ENCODE measurements at regions not wholly inside any gene's neighbourhood (a gene's known extent, or its start where the extent isn't known, plus 50 kb on each side); places are given as distances from the start of the nearest gene placed in this dataset.

- DNase-seq, result no peak
Measured at GRCh38 chr4:13316354-13316753, 167.8 kb downstream of the RAB28 start.

DNA sequence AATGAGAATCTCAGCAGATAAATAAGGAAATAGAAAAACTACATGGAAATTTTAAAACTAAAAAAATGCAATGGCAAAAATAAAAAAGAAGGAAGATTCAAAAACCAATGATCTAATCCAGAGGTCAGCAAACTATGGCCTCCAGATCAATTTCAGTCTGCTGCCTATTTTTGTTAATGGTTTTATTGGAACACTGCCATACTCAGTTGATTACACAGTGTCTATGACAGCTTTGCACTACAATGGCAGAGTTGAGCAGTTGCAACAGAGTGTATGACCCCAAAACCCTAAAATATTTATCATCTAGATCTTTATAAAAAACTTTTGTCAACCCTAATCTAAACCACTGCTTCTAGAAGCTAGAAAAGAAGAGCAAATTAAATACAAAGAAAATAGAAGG, 170.3 kb downstream of the RAB28 start:
- DNase-seq, result no peak

DNA sequence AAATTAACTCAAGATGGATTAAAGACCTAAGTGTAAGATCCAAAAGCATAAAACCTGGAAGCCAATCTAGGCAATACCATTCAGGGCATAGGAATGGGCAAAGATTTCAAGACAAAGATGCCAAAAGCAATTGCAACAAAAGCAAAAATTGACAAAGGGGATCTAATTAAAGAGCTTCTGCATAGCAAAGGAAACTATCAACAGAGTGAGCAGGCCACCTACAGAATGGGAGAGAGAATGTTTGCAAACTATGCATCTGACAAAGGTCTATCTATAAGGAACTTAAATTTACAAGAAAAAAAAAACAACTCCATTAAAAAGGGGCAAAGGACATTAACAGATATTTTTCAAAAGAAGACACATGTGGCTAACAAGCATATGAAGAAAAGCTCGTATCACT, 171.9 kb downstream of the RAB28 start:
- no peak for DNase-seq

DNA sequence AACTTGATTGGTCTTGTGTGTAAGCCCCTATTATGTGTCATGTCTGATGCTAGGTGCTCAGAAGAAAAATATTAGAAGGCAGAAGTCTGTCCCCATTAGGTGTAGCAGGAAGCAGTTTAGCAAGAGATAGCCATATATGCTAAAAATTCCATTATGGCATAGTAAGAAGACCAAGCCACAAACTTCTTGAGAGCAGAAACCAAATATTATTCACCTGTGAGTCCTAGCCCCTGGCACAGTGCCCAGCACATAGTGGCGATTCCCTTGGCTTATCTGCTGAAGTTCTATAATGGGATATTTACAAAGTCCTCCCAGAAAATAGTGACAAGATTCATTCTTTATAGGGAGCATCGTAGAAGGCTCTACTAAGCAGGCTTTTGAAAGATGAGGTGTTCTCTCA, 174.4 kb downstream of the RAB28 start:
- no peak for DNase-seq

DNA sequence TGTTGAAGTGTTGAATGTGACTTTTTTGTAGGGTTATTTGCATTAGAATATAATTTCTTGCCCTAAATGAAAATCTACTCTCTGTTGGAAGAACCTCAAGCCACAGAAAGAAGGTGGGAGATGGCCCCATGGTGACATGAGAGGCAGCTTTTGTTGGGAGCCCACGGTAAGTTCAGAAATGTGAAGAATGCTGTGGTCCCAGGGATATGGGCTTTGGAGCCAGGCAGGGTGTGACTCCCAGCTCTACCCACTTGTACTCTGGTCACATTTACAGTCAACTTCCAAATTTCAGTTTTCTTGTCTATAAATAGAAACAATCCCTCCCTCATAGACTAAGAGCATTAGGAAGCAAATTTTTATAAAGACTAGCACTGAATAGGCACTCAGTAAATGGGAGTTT, 177.8 kb downstream of the RAB28 start:
- no peak for DNase-seq

GRCh38 chr4:13302876-13303275, 181.3 kb downstream of the RAB28 start:
- no peak for DNase-seq

- DNase-seq, result no peak
Measured at GRCh38 chr4:13299343-13299742, 184.8 kb downstream of the RAB28 start.

GRCh38 chr4:13298655-13299054, 185.5 kb downstream of the RAB28 start:
- DNase-seq, result no peak

- DNase-seq, result peak; percentile 4 to 9
Measured at GRCh38 chr4:13296986-13297385, 187.2 kb downstream of the RAB28 start.

DNA sequence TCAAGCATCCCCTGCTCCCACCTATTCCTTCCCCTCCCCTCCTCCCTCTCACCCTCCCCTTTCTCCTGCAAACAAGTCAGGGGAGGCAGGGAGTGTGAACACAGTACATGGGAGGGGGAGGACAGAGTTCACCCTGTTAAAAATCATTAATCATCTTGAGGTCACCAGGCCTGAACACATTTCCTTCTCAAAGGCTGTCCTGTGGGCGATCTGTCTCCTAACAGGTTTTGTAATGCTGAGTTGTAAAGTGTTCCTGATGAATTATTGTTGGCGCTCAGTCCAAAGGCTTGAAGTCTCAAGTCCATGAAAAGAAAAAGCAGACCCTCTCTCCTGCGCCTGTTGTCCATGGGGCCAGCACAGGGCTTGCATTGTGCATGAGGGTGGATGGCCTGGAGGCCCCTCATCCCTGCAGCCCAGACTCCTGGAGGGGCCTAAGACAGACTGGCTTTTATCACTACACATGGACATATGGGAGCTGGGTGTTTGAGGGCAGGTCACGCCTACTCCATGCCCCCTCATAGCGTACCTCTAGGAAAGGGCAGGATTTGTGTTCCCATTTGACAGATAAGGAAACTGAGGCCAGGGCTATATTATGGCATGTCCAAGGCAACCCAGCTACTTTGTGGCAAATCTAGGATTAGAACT, 189.1 kb downstream of the RAB28 start:
- no peak for DNase-seq

DNA sequence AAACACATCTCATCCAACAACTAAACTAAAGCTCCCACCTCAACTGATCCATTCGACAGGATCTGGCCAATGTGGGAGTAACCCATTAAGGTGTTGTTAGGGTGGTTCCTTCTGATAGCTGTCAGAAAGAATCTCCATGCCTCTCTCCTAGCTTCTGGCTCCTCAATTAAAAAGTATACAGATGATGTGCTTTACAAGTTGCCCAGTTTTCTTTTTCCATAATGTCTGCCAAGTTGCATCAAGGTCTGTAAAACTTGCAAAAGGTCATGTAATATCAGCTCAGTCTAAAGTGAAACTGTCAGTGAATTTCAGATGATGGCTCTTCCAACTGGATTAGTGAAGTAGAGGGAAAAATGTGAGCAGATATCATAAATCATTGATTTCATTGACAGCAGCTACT, 191.8 kb downstream of the RAB28 start:
- no peak for DNase-seq

GRCh38 chr4:13289391-13289790, 194.7 kb downstream of the RAB28 start:
- no peak for DNase-seq

GRCh38 chr4:13285336-13285735, 198.8 kb downstream of the RAB28 start:
- no peak for DNase-seq

- no peak for DNase-seq
Measured at GRCh38 chr4:13284932-13285331, 199.2 kb downstream of the RAB28 start.

DNA sequence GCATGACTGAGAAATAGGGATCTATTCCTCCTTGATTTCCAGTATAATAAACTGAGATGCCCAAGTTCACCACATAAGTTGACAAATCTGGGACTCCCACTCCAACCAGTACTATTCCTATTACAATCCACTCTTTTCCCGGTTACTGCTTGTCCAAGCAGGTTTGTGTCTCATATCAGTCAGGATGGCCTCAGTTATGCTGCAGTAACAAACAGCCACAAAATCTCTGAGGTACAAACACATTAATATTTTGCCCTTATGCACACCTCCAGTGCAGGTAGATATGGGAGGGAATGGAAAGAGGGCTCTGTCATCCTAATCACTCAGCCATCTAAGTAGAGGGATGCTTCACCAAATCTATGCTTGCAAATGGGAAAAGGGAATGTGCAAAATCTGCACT, 207.8 kb downstream of the RAB28 start:
- no peak for DNase-seq

DNA sequence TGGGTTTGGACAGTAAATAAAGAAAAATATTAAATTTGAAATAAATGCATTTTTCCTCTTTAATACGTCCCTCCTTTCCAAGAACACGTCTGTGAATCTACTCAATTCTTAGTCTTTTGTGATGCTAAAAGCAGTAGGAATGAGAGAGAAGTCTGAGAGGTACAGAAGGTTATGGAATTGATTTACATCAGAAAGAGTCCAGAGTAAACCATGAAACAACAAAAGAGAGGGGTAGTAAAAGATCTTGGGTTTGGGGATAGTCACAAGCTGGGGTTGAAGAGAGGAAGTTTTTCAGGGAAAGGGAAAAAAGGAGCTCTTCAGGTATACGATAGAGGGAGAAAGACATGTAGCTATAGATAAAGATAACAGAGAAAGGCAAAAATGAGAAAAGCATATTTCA, 215.4 kb downstream of the RAB28 start:
- DNase-seq, result no peak

GRCh38 chr4:13268165-13268564, 216.0 kb downstream of the RAB28 start:
- DNase-seq, result no peak

DNA sequence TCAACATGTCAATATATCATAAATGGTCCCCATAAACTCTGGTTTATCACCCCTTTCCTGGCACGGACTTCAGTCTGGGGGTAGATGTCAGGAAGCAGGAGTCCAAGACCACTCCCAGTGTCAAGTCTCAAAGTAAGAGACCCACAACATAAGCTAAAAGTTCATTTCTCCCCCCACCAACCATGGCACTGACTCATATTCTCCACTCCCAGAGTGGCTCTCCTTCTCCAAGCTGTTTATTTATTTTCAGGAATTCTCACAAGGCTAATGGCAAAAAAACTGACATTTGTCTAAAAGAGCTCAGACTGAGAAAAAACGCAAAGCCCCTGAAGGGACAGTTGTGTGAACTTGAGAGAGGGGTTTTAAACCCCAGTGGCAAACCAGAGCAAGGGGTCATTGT, 217.0 kb downstream of the RAB28 start:
- no peak for DNase-seq

- no peak for DNase-seq
Measured at GRCh38 chr4:13266687-13267086, 217.5 kb downstream of the RAB28 start.

DNA sequence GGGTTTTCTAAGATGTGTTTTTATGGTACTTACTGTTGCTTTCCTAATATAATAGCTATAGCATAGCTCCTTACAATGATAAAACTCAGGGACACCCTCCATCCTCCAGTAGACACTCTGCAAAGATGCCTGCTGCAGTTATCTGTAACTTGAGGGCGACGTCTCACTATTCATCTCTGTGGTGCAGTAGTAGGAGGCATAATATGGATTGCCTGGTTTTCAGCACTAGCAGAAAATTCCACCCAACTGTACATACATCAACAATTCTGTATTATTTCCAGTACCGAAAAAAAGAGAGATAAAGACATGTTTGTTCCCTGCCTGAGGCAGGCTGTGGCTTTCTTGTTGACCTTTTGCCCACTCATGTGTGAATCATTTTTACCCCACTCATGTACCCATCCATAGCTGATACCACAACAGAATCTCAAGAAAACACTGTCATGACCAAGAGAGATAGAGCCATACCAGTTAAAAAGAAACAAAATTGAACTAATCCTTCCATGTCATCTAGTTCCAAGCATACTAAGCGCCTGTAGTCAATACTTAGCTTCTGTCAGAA, 220.1 kb downstream of the RAB28 start:
- no peak for DNase-seq

GRCh38 chr4:13262816-13263215, 221.3 kb downstream of the RAB28 start:
- no peak for DNase-seq

- no peak for DNase-seq
Measured at GRCh38 chr4:13261486-13262257, 222.5 kb downstream of the RAB28 start.

GRCh38 chr4:13260513-13260912, 223.6 kb downstream of the RAB28 start:
- DNase-seq, result no peak

DNA sequence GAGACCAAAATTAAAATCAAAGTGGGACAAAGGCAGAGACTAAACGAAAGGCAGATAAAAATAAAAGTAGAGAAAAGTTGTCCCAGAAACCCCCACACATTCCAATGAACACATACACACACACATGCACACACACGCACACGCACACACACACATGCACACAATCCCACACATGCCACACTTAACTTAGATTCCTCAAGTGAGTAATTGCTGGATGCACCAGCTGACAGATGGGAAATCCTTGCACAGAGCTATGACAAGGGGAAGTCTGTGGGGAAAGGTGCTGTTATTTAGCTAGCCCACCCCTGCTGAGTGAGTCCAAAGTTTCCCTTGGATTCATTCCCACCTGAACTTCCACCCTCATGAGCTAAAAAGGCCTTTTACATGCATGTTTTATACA, 233.9 kb downstream of the RAB28 start:
- no peak for DNase-seq

Measured in inflammatory macrophage (primary cell).